ENCODE measurements at regions not wholly inside any gene's neighbourhood (a gene's known extent, or its start where the extent isn't known, plus 50 kb on each side); places are given as distances from the start of the nearest gene placed in this dataset.

- Histone ChIP-seq H2AK5ac (ENCODE audit: low read depth, low read length) (no peak overlapping the region), H4K20me1 (replicated peaks in 1 of 2; ENCODE audit: control insufficient read depth in 1 of 2, insufficient read depth in 2 of 2, low read length in 2 of 2) (no peaks in the 10 kb centered on the region), H3K36me3 (ENCODE audit: control insufficient read depth in 2 of 4, insufficient read depth in 4 of 4, low read length in 3 of 4) (no peaks in the 10 kb centered on the region), H4K91ac (replicated peaks; ENCODE audit: insufficient read length, low read length) (no peak overlapping the region), H2BK5ac (ENCODE audit: low read depth, low read length) (no peak overlapping the region), H3K23me2 (ENCODE audit: low read depth, low read length) (no peaks in the 10 kb centered on the region), H3K4me1 (replicated peaks in 1 of 4; ENCODE audit: control insufficient read depth in 3 of 4, insufficient read depth in 4 of 4, low read length in 3 of 4) (no peaks in the 10 kb centered on the region), H3K79me2 (ENCODE audit: control insufficient read depth in 1 of 2, insufficient read depth in 2 of 2, low read length in 2 of 2) (no peaks in the 10 kb centered on the region), H4K8ac (ENCODE audit: extremely low read depth, insufficient read depth, low read length) (no peak overlapping the region), H3K27me3 (replicated peaks in 1 of 4; ENCODE audit: control insufficient read depth in 3 of 4, extremely low read depth in 1 of 4, insufficient read depth in 3 of 4, low read length in 3 of 4) (peaks cover 0 to under 1% (median 0%) of the 10 kb centered on the region in 4 experiments; a peak in 1 of 7 replicates), H3K23ac (ENCODE audit: insufficient read length) (no peak overlapping the region), H3K9ac (replicated peaks in 1 of 4; ENCODE audit: extremely low read depth in 1 of 4, low read depth in 3 of 4, low read length in 3 of 4) (no peak overlapping the region), H2BK12ac (ENCODE audit: low read depth, low read length) (no peak overlapping the region), H3K4me2 (ENCODE audit: insufficient read depth in 1 of 2, low read depth in 2 of 2, low read length in 2 of 2) (no peak overlapping the region), H3K18ac (ENCODE audit: extremely low read depth, low read length) (no peak overlapping the region), H2BK20ac (ENCODE audit: low read length) (no peak overlapping the region), H3K4ac (replicated peaks; ENCODE audit: insufficient read length, low read depth, low read length) (no peak overlapping the region), H4K5ac (ENCODE audit: insufficient read length, low read depth, low read length) (no peak overlapping the region), H3K14ac (ENCODE audit: insufficient read length) (no peak overlapping the region), H3K9me3 (ENCODE audit: insufficient read depth in 2 of 2, low read depth in 1 of 2, low read length in 1 of 2) (no peaks in the 10 kb centered on the region), H2BK120ac (replicated peaks; ENCODE audit: low read depth, low read length) (no peak overlapping the region), H3K27ac (ENCODE audit: low read depth, low read length) (no peak overlapping the region), H2BK15ac (ENCODE audit: low read length) (no peak overlapping the region), H3K56ac (replicated peaks; ENCODE audit: insufficient read length, low read depth, low read length) (no peak overlapping the region), H3K79me1 (ENCODE audit: low read depth, low read length) (no peaks in the 10 kb centered on the region), H3K4me3 (ENCODE audit: extremely low read depth in 1 of 4, insufficient read depth in 2 of 4, low read depth in 3 of 4, low read length in 4 of 4) (no peak overlapping the region), H2AFZ (ENCODE audit: low read length) (no peak overlapping the region)
- no peak for DNase-seq (ENCODE audit: low read depth in 1 of 2, low spot score in 2 of 2)
- POLR2A ChIA-PET (ENCODE audit: partially characterized antibody): no interaction called here
- TF ChIP-seq HDAC2 (IDR thresholded peaks at IDR 0.05; ENCODE audit: borderline replicate concordance in 1 of 2, low read depth in 2 of 2, low read length in 2 of 2): no peak
- TF ChIP-seq SAP30 (IDR thresholded peaks at IDR 0.05; ENCODE audit: insufficient read depth, insufficient replicate concordance, low read length): no peak
- TF ChIP-seq GTF2F1 (IDR thresholded peaks at IDR 0.05; ENCODE audit: borderline replicate concordance, low read depth, low read length): no peak
- TF ChIP-seq NANOG (IDR thresholded peaks at IDR 0.05; ENCODE audit: insufficient read depth, low read depth, low read length, poor library complexity, severe bottlenecking): no peak
- no peak for TF ChIP-seq CTBP2 (IDR thresholded peaks at IDR 0.05; ENCODE audit: borderline replicate concordance, insufficient read depth, insufficient read length, low read length)
- no peak for TF ChIP-seq E2F6 (IDR thresholded peaks at IDR 0.05)
- TF ChIP-seq FOSL1 (IDR thresholded peaks at IDR 0.05; ENCODE audit: insufficient read depth, low read depth, low read length): no peak
- no peak for FAIRE-seq
- 63% methylated on average over 3 of the region's 3 CpGs; no CpG with 5 or more reads in 1 of the 2 experiments for WGBS, 2 experiments (ENCODE audit: extremely low coverage in 1 of 2, insufficient coverage in 1 of 2, insufficient read length in 1 of 2, insufficient replicate concordance in 2 of 2, low coverage in 1 of 2, low lambda C conversion rate in 2 of 2, missing lambda C conversion rate in 1 of 2)
- CTCF ChIA-PET (ENCODE audit: partially characterized antibody): no interaction called here
Observed at GRCh38 chr18:56532176-56532840, 106.1 kb downstream of the TXNL1 start.

Measured in H1 (cell line).